22Rv1 (cell line): ENCODE measurements at regions not wholly inside any gene's neighbourhood (a gene's known extent, or its start where the extent isn't known, plus 50 kb on each side); places are given as distances from the start of the nearest gene placed in this dataset.

ENCODE experiments used
- ZFX ChIP-seq: fragments of 450-650 bp; IDR thresholded peaks from 2 replicates; pipeline ENCODE4 v1.6.1; 2017; ENCODE audit warnings: antibody characterized with exemption, borderline replicate concordance
- TF ChIP-seq, protein P1 (sequence below): fragments of 450-650 bp; IDR thresholded peaks from 2 replicates; pipeline ENCODE4 v1.5.1; 2017; ENCODE audit warnings: mild to moderate bottlenecking

DNA sequence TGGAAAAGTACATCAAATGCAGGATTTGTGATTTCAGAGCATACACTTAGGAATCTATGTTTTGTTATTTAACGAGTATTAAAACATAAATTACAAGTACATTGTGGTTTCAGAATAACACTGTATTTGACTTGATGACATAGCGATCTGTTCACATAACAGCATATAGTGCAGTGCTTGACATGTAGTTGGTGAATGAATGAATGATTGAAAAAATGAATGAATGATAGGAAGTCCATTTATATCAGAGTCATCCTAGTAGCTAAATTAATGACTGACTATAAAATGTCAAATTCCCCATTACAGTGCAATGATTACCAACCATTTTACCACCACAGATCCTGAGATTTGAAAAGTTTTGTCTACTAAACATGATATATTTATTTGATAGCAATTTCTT lies 114.6 kb upstream of the FAT1 start:
- TF ChIP-seq, protein P1, sequence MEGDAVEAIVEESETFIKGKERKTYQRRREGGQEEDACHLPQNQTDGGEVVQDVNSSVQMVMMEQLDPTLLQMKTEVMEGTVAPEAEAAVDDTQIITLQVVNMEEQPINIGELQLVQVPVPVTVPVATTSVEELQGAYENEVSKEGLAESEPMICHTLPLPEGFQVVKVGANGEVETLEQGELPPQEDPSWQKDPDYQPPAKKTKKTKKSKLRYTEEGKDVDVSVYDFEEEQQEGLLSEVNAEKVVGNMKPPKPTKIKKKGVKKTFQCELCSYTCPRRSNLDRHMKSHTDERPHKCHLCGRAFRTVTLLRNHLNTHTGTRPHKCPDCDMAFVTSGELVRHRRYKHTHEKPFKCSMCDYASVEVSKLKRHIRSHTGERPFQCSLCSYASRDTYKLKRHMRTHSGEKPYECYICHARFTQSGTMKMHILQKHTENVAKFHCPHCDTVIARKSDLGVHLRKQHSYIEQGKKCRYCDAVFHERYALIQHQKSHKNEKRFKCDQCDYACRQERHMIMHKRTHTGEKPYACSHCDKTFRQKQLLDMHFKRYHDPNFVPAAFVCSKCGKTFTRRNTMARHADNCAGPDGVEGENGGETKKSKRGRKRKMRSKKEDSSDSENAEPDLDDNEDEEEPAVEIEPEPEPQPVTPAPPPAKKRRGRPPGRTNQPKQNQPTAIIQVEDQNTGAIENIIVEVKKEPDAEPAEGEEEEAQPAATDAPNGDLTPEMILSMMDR: no peak
- TF ChIP-seq ZFX: no peak
